ENCODE measurements at regions not wholly inside any gene's neighbourhood (a gene's known extent, or its start where the extent isn't known, plus 50 kb on each side); places are given as distances from the start of the nearest gene placed in this dataset.

DNA sequence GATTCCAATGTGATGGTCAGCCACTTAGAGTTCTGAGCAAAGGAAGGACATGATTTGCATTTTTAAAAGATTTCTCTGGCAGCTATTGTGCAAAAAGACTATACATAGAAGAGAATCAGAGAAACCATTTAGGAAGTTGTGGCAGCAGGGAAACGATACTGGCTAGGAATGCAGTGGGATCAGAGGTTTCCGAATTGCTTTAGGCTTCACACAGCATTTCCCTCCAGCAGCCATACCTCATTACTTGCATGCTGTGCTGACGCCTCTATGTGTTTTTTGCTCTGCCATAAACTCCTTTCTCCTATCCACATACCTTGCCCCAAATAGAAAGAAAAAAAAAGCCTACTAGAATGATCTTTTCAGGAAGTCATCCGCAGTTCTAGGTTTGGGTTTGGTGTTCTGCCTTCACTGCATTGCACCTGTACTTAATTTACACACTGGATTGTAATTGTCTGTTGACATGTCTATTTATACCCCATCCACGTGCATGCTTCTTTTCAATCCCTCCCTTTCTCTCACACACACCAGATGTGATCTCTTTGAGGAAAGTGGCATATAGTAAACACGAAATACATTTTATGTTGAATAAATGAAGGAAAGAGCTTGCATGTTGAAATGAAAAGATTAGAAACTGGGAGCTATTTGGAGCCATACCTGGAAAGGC is 860.3 kb upstream of the SEMA6D start:
- Histone ChIP-seq H3K4me1 (ENCODE audit: control extremely low read depth in 1 of 4, control insufficient read depth in 4 of 4, insufficient read depth in 4 of 4, low read length in 3 of 4) (no peaks in the 10 kb centered on the region), H3K36me3 (ENCODE audit: control insufficient read depth in 4 of 4, insufficient read depth in 4 of 4, low read length in 3 of 4) (no peaks in the 10 kb centered on the region), H3K27me3 (replicated peaks in 2 of 5; ENCODE audit: control insufficient read depth in 4 of 5, insufficient read depth in 5 of 5, low read length in 4 of 5) (no peaks in the 10 kb centered on the region), H3K9me3 (ENCODE audit: control extremely low read depth in 1 of 5, control insufficient read depth in 4 of 5, insufficient read depth in 2 of 5, low read depth in 1 of 5, low read length in 4 of 5) (peaks cover 0 to 4% (median 0%) of the 10 kb centered on the region in 5 experiments), H3K27ac (ENCODE audit: insufficient read depth in 1 of 2, low read depth in 1 of 2, low read length in 2 of 2, poor library complexity in 1 of 2, severe bottlenecking in 2 of 2) (no peak overlapping the region), H3K4me3 (ENCODE audit: control insufficient read depth in 1 of 7, extremely low read depth in 1 of 7, insufficient read depth in 4 of 7, low read depth in 2 of 7, low read length in 6 of 7) (no peak overlapping the region)
- no peak for DNase-seq
- CTCF ChIA-PET = no interaction called here
- POLR2A ChIA-PET = no interaction called here
- 78% methylated on average over 2 of the region's 6 CpGs for WGBS (ENCODE audit: insufficient coverage)

DNA sequence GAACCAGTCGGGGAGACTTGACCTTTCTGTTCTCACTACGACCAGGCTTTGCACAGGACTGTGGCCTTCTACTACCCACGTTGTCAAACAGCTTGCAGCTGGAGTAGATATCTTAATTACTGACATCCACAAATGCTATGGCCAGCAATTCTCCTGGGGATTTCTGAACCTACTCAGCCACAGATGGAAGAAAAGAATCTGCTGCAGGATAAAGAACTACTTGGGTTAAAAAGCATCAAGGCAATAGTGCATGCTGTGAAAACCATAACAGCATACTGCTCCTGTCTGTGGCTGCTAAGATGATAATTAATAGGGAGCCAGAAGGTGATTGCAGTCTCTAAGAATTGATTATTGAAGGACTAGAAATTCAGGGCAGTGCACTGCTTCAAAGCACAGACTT is 859.2 kb upstream of the SEMA6D start:
- 71% methylated on average over 3 of the region's 3 CpGs for WGBS (ENCODE audit: insufficient coverage)
- no peaks in the 10 kb centered on the region for H3K36me3 ChIP-seq (ENCODE audit: control insufficient read depth in 4 of 4, insufficient read depth in 4 of 4, low read length in 3 of 4)
- H3K27me3 ChIP-seq (replicated peaks in 2 of 5; ENCODE audit: control insufficient read depth in 4 of 5, insufficient read depth in 5 of 5, low read length in 4 of 5) = no peaks in the 10 kb centered on the region
- H3K4me3 ChIP-seq (ENCODE audit: control insufficient read depth in 1 of 7, extremely low read depth in 1 of 7, insufficient read depth in 4 of 7, low read depth in 2 of 7, low read length in 6 of 7) = no peak overlapping the region
- DNase-seq = no peak
- no peak overlapping the region for H3K27ac ChIP-seq (ENCODE audit: insufficient read depth in 1 of 2, low read depth in 1 of 2, low read length in 2 of 2, poor library complexity in 1 of 2, severe bottlenecking in 2 of 2)
- H3K4me1 ChIP-seq (ENCODE audit: control extremely low read depth in 1 of 4, control insufficient read depth in 4 of 4, insufficient read depth in 4 of 4, low read length in 3 of 4) = no peaks in the 10 kb centered on the region
- POLR2A ChIA-PET = no interaction called here
- CTCF ChIA-PET = no interaction called here
- peaks cover 0 to 4% (median 0%) of the 10 kb centered on the region in 5 experiments for H3K9me3 ChIP-seq (ENCODE audit: control extremely low read depth in 1 of 5, control insufficient read depth in 4 of 5, insufficient read depth in 2 of 5, low read depth in 1 of 5, low read length in 4 of 5)

DNA sequence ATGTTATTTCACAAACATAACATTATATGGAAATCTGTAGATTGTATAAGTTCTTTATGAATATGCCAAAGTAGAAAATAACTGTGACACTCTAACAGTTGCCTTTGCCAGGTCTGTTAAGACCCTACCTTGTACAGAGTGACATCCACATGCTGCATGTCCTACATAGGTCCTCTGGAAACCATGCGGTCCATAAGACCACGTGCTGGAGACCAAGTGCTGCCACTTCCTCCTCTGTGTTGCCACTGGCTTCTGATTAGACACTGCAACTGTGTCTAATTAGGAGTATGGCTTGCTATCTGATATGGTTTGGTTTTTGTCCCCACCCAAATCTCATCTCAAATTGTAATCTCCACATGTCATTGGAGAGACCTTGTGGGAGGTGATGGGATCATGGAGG is 855.5 kb upstream of the SEMA6D start:
- Histone ChIP-seq H3K4me3 (ENCODE audit: control insufficient read depth in 1 of 7, extremely low read depth in 1 of 7, insufficient read depth in 4 of 7, low read depth in 2 of 7, low read length in 6 of 7) (no peak overlapping the region), H3K36me3 (ENCODE audit: control insufficient read depth in 4 of 4, insufficient read depth in 4 of 4, low read length in 3 of 4) (no peaks in the 10 kb centered on the region), H3K4me1 (ENCODE audit: control extremely low read depth in 1 of 4, control insufficient read depth in 4 of 4, insufficient read depth in 4 of 4, low read length in 3 of 4) (no peaks in the 10 kb centered on the region), H3K9me3 (ENCODE audit: control extremely low read depth in 1 of 5, control insufficient read depth in 4 of 5, insufficient read depth in 2 of 5, low read depth in 1 of 5, low read length in 4 of 5) (no peaks in the 10 kb centered on the region), H3K27me3 (replicated peaks in 2 of 5; ENCODE audit: control insufficient read depth in 4 of 5, insufficient read depth in 5 of 5, low read length in 4 of 5) (no peaks in the 10 kb centered on the region), H3K27ac (ENCODE audit: insufficient read depth in 1 of 2, low read depth in 1 of 2, low read length in 2 of 2, poor library complexity in 1 of 2, severe bottlenecking in 2 of 2) (no peak overlapping the region)
- 80% methylated on average over 1 of the region's 2 CpGs for WGBS (ENCODE audit: insufficient coverage)
- ChIA-PET POLR2A (no interaction called here), CTCF (no interaction called here)
- DNase-seq = no peak

DNA sequence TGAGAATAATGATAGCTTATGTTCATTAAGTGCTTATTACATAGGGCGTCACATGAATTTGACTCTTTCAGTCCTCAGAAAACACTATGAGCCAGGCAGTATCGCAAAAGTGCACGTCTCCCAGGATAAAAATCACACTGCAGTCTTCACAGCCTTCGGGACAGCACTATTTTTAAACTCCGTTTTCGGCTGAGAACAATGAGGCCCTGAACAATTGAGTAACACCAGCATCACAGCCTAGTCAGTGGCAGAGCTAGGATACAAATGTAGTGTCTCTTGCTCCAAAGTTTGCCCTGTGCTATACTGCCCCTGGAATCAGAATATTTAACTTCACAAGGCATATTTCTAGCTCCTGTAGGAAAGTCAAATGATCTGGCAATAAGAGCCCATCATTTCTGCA is 852.1 kb upstream of the SEMA6D start:
- DNase-seq = no peak
- no peaks in the 10 kb centered on the region for H3K9me3 ChIP-seq (ENCODE audit: control extremely low read depth in 1 of 5, control insufficient read depth in 4 of 5, insufficient read depth in 2 of 5, low read depth in 1 of 5, low read length in 4 of 5)
- no peaks in the 10 kb centered on the region for H3K36me3 ChIP-seq (ENCODE audit: control insufficient read depth in 4 of 4, insufficient read depth in 4 of 4, low read length in 3 of 4)
- WGBS (ENCODE audit: insufficient coverage) = 71% methylated on average over 6 of the region's 6 CpGs
- no peaks in the 10 kb centered on the region for H3K4me1 ChIP-seq (ENCODE audit: control extremely low read depth in 1 of 4, control insufficient read depth in 4 of 4, insufficient read depth in 4 of 4, low read length in 3 of 4)
- H3K4me3 ChIP-seq (ENCODE audit: control insufficient read depth in 1 of 7, extremely low read depth in 1 of 7, insufficient read depth in 4 of 7, low read depth in 2 of 7, low read length in 6 of 7) = no peak overlapping the region
- CTCF ChIA-PET = no interaction called here
- H3K27ac ChIP-seq (ENCODE audit: insufficient read depth in 1 of 2, low read depth in 1 of 2, low read length in 2 of 2, poor library complexity in 1 of 2, severe bottlenecking in 2 of 2) = no peak overlapping the region
- no peaks in the 10 kb centered on the region for H3K27me3 ChIP-seq (replicated peaks in 2 of 5; ENCODE audit: control insufficient read depth in 4 of 5, insufficient read depth in 5 of 5, low read length in 4 of 5)
- POLR2A ChIA-PET = no interaction called here

DNA sequence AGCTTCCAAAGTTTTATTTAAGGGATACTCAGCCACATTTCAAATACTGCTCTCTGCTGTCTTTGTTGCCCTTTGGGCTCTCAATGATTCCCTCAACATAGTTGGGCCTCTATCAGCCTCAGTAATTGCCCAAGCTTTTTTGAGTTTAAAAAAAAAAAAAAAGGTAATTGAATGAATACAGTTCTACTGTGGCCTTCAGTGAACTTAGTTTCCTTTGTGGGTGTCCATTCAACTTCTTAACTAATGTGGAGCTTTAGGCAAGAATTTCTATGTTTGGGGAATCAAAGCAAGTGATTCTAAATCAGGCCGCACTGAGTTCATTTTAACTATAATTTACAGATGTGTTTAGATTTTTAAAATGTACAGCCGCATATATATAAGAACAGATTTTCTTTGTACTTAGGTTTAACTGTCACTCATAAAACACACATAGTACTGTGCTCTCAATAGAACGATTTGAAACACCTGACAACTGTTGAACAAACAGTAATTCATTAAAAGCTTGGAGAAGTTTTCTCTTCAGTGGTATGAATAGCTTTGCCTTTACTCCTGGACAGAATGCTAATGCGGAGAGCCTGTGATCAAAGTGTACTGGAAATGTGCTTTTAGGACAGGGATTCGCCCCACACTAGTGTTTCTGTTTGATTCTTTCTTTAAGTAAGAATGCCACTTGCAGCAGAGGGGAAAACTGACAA is 844.9 kb upstream of the SEMA6D start:
- no peaks in the 10 kb centered on the region for H3K9me3 ChIP-seq (ENCODE audit: control extremely low read depth in 1 of 5, control insufficient read depth in 4 of 5, insufficient read depth in 2 of 5, low read depth in 1 of 5, low read length in 4 of 5)
- POLR2A ChIA-PET = interaction anchor here (0.6 kb wide), 1 partner anchor 42 kb away, joined by 4 read pairs; no protein-coding TSS in a partner anchor
- H3K4me1 ChIP-seq (ENCODE audit: control extremely low read depth in 1 of 4, control insufficient read depth in 4 of 4, insufficient read depth in 4 of 4, low read length in 3 of 4) = no peaks in the 10 kb centered on the region
- H3K36me3 ChIP-seq (ENCODE audit: control insufficient read depth in 4 of 4, insufficient read depth in 4 of 4, low read length in 3 of 4) = no peaks in the 10 kb centered on the region
- H3K27me3 ChIP-seq (replicated peaks in 2 of 5; ENCODE audit: control insufficient read depth in 4 of 5, insufficient read depth in 5 of 5, low read length in 4 of 5) = no peaks in the 10 kb centered on the region
- no peak for DNase-seq
- H3K4me3 ChIP-seq (ENCODE audit: control insufficient read depth in 1 of 7, extremely low read depth in 1 of 7, insufficient read depth in 4 of 7, low read depth in 2 of 7, low read length in 6 of 7) = no peak overlapping the region
- CTCF ChIA-PET = no interaction called here
- 94% methylated on average over 2 of the region's 5 CpGs for WGBS (ENCODE audit: insufficient coverage)
- no peak overlapping the region for H3K27ac ChIP-seq (ENCODE audit: insufficient read depth in 1 of 2, low read depth in 1 of 2, low read length in 2 of 2, poor library complexity in 1 of 2, severe bottlenecking in 2 of 2)

DNA sequence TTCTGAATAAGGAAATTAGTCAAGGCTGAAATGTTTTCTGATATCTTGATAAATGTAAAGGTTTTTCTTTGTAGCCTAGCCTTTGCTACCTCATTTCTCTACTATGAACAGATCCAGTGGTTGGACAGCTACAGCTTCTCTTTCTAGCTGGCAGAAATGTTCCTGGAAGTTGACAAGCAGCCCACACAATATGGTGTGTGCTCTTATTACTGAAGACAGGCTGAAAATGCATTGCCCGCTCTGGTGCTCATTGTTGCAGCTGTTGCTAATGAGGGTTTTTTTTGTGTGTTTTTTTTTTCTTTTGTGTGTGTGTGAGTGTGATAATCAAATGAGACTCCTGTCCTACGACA is 844.3 kb upstream of the SEMA6D start:
- no peaks in the 10 kb centered on the region for H3K9me3 ChIP-seq (ENCODE audit: control extremely low read depth in 1 of 5, control insufficient read depth in 4 of 5, insufficient read depth in 2 of 5, low read depth in 1 of 5, low read length in 4 of 5)
- no peaks in the 10 kb centered on the region for H3K36me3 ChIP-seq (ENCODE audit: control insufficient read depth in 4 of 4, insufficient read depth in 4 of 4, low read length in 3 of 4)
- no CpG with 5 or more reads among the region's 2 CpGs for WGBS (ENCODE audit: insufficient coverage)
- CTCF ChIA-PET = no interaction called here
- no peak overlapping the region for H3K27ac ChIP-seq (ENCODE audit: insufficient read depth in 1 of 2, low read depth in 1 of 2, low read length in 2 of 2, poor library complexity in 1 of 2, severe bottlenecking in 2 of 2)
- no peaks in the 10 kb centered on the region for H3K4me1 ChIP-seq (ENCODE audit: control extremely low read depth in 1 of 4, control insufficient read depth in 4 of 4, insufficient read depth in 4 of 4, low read length in 3 of 4)
- POLR2A ChIA-PET = interaction anchor here (0.6 kb wide), 1 partner anchor 41 kb away, joined by 4 read pairs; no protein-coding TSS in a partner anchor
- H3K4me3 ChIP-seq (ENCODE audit: control insufficient read depth in 1 of 7, extremely low read depth in 1 of 7, insufficient read depth in 4 of 7, low read depth in 2 of 7, low read length in 6 of 7) = no peak overlapping the region
- no peak for DNase-seq
- no peaks in the 10 kb centered on the region for H3K27me3 ChIP-seq (replicated peaks in 2 of 5; ENCODE audit: control insufficient read depth in 4 of 5, insufficient read depth in 5 of 5, low read length in 4 of 5)

DNA sequence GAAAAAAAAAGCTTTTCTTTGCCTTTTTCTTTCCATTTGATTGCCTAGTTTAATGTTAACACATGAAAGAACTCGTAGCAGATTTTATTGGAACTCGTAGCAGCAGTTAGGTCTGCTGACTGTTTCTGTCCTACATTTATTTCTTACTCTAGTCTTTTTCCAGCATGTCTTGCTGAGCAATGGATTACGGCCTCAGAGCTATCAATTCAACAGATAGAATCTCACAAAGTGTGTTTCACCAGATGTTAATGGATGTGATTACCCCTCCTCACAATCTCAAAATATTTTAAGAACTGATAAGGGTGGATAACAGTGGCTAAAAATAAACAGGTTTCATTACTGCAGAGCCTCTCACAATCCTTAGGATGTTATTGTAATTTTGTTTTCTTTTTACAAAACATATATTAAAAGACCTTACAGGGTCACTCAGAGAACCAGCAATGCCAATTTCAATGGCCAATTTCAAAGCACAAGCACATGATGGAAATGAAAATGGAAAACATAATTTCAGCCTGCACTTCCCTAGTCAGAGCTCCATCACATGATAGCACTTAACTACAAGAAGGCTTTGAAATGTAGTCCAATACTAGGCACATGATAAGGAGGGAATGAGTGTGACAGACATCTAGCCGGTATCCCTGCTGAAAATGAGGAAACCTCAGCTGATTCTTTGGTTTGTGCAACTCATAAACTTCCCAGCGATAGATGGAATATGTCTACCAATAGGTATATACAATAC is 838.1 kb upstream of the SEMA6D start:
- CTCF ChIA-PET = no interaction called here
- Histone ChIP-seq H3K27me3 (replicated peaks in 2 of 5; ENCODE audit: control insufficient read depth in 4 of 5, insufficient read depth in 5 of 5, low read length in 4 of 5) (no peaks in the 10 kb centered on the region), H3K9me3 (ENCODE audit: control extremely low read depth in 1 of 5, control insufficient read depth in 4 of 5, insufficient read depth in 2 of 5, low read depth in 1 of 5, low read length in 4 of 5) (no peaks in the 10 kb centered on the region), H3K27ac (ENCODE audit: insufficient read depth in 1 of 2, low read depth in 1 of 2, low read length in 2 of 2, poor library complexity in 1 of 2, severe bottlenecking in 2 of 2) (no peak overlapping the region), H3K36me3 (ENCODE audit: control insufficient read depth in 4 of 4, insufficient read depth in 4 of 4, low read length in 3 of 4) (no peaks in the 10 kb centered on the region), H3K4me1 (ENCODE audit: control extremely low read depth in 1 of 4, control insufficient read depth in 4 of 4, insufficient read depth in 4 of 4, low read length in 3 of 4) (no peaks in the 10 kb centered on the region), H3K4me3 (ENCODE audit: control insufficient read depth in 1 of 7, extremely low read depth in 1 of 7, insufficient read depth in 4 of 7, low read depth in 2 of 7, low read length in 6 of 7) (no peak overlapping the region)
- whole genome bisulfite sequencing (ENCODE audit: insufficient coverage) = 61% methylated on average over 3 of the region's 5 CpGs
- no peak for DNase-seq
- POLR2A ChIA-PET = no interaction called here

Measured in common myeloid progenitor, CD34-positive (primary cell).